Suprapubic skin (tissue), 4 donors: ENCODE measurements at regions not wholly inside any gene's neighbourhood (a gene's known extent, or its start where the extent isn't known, plus 50 kb on each side); places are given as distances from the start of the nearest gene placed in this dataset.

Experiments
- CTCF ChIP-seq, 2 donors: fragments of 200-600 bp in 1 of 2; fragments of 450-650 bp in 1 of 2; sonication (generic) in 1 of 2; IDR thresholded peaks; one replicate each; pipeline ENCODE4 v1.5.1; 2016 to 2019; ENCODE audit warnings: antibody characterized with exemption in 2 of 2, mild to moderate bottlenecking in 1 of 2, moderate library complexity in 1 of 2
- EP300 ChIP-seq: sonication (generic); formaldehyde crosslinking; IDR thresholded peaks from one replicate; pipeline ENCODE4 v1.6.1; 2017; ENCODE audit warnings: antibody characterized with exemption
- POLR2A ChIP-seq, 2 donors: fragments of 450-650 bp; IDR thresholded peaks; one replicate each; pipeline ENCODE4 v1.6.1; 2017; ENCODE audit warnings: antibody characterized with exemption in 2 of 2, mild to moderate bottlenecking in 2 of 2, moderate library complexity in 2 of 2
- POLR2AphosphoS5 ChIP-seq, 3 donors: sonication (generic); formaldehyde crosslinking; IDR thresholded peaks; one replicate each; pipeline ENCODE4 v1.6.1; 2017; ENCODE audit warnings: antibody characterized with exemption in 3 of 3

DNA sequence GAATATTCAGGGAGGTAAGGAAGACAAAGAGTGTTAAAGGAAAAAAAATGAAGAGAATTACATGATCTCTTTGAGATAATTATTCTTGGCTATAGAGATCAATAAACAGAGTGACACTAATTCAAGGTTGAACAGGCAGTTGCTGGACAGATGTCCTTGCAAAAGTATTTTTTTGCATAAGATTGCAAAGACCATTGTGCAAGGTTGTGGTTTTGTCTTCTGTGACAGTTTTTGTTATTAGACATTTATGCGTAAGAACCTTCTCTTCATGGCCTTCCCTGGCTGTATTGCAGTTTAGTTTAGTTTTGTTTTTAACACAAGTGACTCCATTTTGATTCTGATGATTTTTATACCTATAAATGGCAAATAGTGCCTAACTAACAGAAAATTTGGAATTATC is 682.8 kb upstream of the ARPP21 start:
- no peak for TF ChIP-seq POLR2AphosphoS5 (IDR thresholded peaks at IDR 0.05)
- no peak for TF ChIP-seq POLR2A (IDR thresholded peaks at IDR 0.05)
- no peak for TF ChIP-seq CTCF (IDR thresholded peaks at IDR 0.05)
- TF ChIP-seq EP300 = no peak
